GM12873 (cell line): ENCODE measurements at regions not wholly inside any gene's neighbourhood (a gene's known extent, or its start where the extent isn't known, plus 50 kb on each side); places are given as distances from the start of the nearest gene placed in this dataset.

ENCODE experiments used
- CTCF ChIP-seq: IDR thresholded peaks from 2 replicates; pipeline ENCODE4 v1.5.1; 2012; ENCODE audit warnings: low read depth, mild to moderate bottlenecking, moderate library complexity, low read length, control low read depth; ENCODE audit not compliant: insufficient read depth; ENCODE audit errors: missing control alignments

GRCh38 chr2:238570391-238570790 lies 143.7 kb downstream of the ASB1 start:
- TF ChIP-seq CTCF: no peak

GRCh38 chr2:238570926-238571325 lies 144.2 kb downstream of the ASB1 start:
- TF ChIP-seq CTCF: no peak

GRCh38 chr2:238571661-238572372 lies 145.1 kb downstream of the ASB1 start:
- no peak for TF ChIP-seq CTCF

- peak; percentile 82 for TF ChIP-seq CTCF
Measured at GRCh38 chr2:238573065-238573778, 146.5 kb downstream of the ASB1 start.

GRCh38 chr2:238573916-238574315 lies 147.2 kb downstream of the ASB1 start:
- no peak for TF ChIP-seq CTCF

GRCh38 chr2:238574490-238575271 lies 148.0 kb downstream of the ASB1 start:
- no peak for TF ChIP-seq CTCF

GRCh38 chr2:238576674-238577073 lies 149.9 kb downstream of the ASB1 start:
- no peak for TF ChIP-seq CTCF
